Parathyroid adenoma (tissue), 2 donors: ENCODE measurements at regions not wholly inside any gene's neighbourhood (a gene's known extent, or its start where the extent isn't known, plus 50 kb on each side); places are given as distances from the start of the nearest gene placed in this dataset.
"Not testable (repeated sequence)": the region's sequence is repeated elsewhere in the genome, so short reads cannot be mapped to it uniquely, and the experiment has no call there.

ENCODE experiments used
- H2AFZ ChIP-seq: fragments of 300-600 bp; sonication (generic); one replicate; pipeline ENCODE4 v1.7.0; 2017; ENCODE audit warnings: antibody characterized with exemption, mild to moderate bottlenecking
- H3K27ac ChIP-seq: fragments of 300-600 bp; sonication (generic); one replicate; pipeline ENCODE4 v1.7.0; 2017
- H3K27me3 ChIP-seq: fragments of 300-600 bp; sonication (generic); one replicate; pipeline ENCODE4 v1.7.0; 2017; ENCODE audit warnings: low read length; ENCODE audit not compliant: control insufficient read depth, insufficient read depth
- H3K36me3 ChIP-seq: fragments of 300-600 bp; sonication (generic); one replicate; pipeline ENCODE4 v1.7.0; 2017; ENCODE audit warnings: low read length; ENCODE audit not compliant: control insufficient read depth, insufficient read depth
- H3K4me1 ChIP-seq: fragments of 300-600 bp; sonication (generic); one replicate; pipeline ENCODE4 v1.7.0; 2017; ENCODE audit warnings: control low read depth
- H3K4me2 ChIP-seq: fragments of 300-600 bp; sonication (generic); one replicate; pipeline ENCODE4 v1.7.0; 2017; ENCODE audit warnings: low read length
- H3K4me3 ChIP-seq: fragments of 300-600 bp; sonication (generic); one replicate; pipeline ENCODE4 v1.7.0; 2017; ENCODE audit warnings: low read depth, low read length
- H3K79me2 ChIP-seq: fragments of 300-600 bp; sonication (generic); one replicate; pipeline ENCODE4 v1.7.0; 2017; ENCODE audit warnings: control low read depth
- H3K9ac ChIP-seq: fragments of 300-600 bp; sonication (generic); one replicate; pipeline ENCODE4 v1.7.0; 2017; ENCODE audit warnings: mild to moderate bottlenecking
- H3K9me3 ChIP-seq: fragments of 300-600 bp; sonication (generic); one replicate; pipeline ENCODE4 v1.7.0; 2017; ENCODE audit warnings: low read length; ENCODE audit not compliant: control insufficient read depth
- CTCF ChIP-seq: fragments of 300-600 bp; sonication (generic); IDR thresholded peaks from one replicate; pipeline ENCODE4 v1.7.0; 2017; ENCODE audit warnings: antibody characterized with exemption, mild to moderate bottlenecking
- donor health status: primary hyperparathyroidism.

GRCh38 chr4:97028785-97029184 lies 1114.5 kb downstream of the STPG2 start:
- H2AFZ ChIP-seq = no peak overlapping the region
- H3K4me2 ChIP-seq = no peak overlapping the region
- no peaks in the 10 kb centered on the region for H3K79me2 ChIP-seq
- TF ChIP-seq CTCF = no peak
- H3K9me3 ChIP-seq = no peaks in the 10 kb centered on the region
- H3K4me1 ChIP-seq = no peaks in the 10 kb centered on the region
- H3K36me3 ChIP-seq = no peaks in the 10 kb centered on the region
- no peak overlapping the region for H3K27ac ChIP-seq
- H3K4me3 ChIP-seq = no peak overlapping the region
- H3K9ac ChIP-seq = no peak overlapping the region
- no peaks in the 10 kb centered on the region for H3K27me3 ChIP-seq

DNA sequence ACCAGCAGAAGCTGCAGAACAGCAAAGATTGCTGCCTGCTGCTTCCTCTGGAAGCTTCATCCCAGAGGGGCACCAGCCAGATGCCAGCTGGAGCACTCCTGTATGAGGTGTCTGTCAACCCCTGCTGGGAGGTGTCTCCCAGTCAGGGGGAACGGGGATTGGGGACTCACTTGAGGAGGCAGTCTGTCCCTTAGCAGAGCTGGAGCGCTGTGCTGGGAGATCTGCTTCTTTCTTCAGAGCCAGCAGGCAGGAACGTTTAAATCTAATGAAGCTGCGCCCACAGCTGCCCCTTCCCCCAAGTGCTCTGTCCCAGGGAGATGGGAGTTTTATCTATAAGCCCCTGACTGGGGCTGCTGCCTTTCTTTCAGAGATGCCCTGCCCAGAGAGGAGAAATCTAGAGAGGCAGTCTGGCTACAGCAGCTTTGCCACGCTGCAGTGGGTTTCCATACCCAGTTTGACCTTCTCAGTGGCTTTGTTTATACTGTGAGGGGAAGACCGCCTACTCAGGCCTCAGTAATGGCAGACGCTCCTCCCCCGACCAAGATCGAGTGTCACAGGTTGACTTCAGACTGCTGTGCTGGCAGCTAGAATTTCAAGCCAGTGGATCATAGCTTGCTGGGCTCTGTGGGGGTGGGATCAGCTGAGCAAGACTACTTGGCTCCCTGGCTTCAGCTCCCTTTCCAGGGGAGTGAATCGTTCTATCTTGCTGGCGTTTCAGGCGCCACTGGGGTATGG lies 1105.7 kb downstream of the STPG2 start:
- H3K27ac ChIP-seq, H3K9ac ChIP-seq, H3K27me3 ChIP-seq, H3K36me3 ChIP-seq, H3K4me3 ChIP-seq, H3K4me2 ChIP-seq, H3K4me1 ChIP-seq, H2AFZ ChIP-seq, H3K79me2 ChIP-seq, H3K9me3 ChIP-seq: not testable (repeated sequence)

GRCh38 chr4:97038146-97038516 lies 1105.1 kb downstream of the STPG2 start:
- no peaks in the 10 kb centered on the region for H3K4me1 ChIP-seq
- no peak overlapping the region for H3K9ac ChIP-seq
- H3K9me3 ChIP-seq = no peaks in the 10 kb centered on the region
- no peaks in the 10 kb centered on the region for H3K27me3 ChIP-seq
- H3K36me3 ChIP-seq = no peaks in the 10 kb centered on the region
- H3K27ac ChIP-seq = no peak overlapping the region
- no peak for TF ChIP-seq CTCF
- no peaks in the 10 kb centered on the region for H3K79me2 ChIP-seq
- H3K4me3 ChIP-seq = no peak overlapping the region
- H2AFZ ChIP-seq = no peak overlapping the region
- H3K4me2 ChIP-seq = no peak overlapping the region

DNA sequence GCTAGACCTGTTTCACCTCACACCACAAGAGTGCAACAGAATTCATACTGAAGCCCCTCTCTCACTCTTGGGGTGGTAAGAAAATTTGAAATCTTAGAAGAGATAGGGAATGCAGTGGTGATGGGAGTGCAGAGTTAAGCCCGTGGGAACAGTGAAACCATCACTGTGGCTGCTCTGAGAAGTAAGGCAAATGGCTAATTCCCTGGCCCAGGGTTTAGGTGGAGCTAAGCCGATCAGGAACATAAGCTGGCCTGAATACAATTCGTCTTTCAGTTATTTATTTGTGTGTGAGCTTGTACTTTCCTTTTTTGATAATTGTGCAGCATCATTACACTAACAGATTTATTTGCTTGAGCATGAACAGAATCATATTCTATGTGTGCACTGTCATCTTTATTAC lies 1070.6 kb downstream of the STPG2 start:
- Histone ChIP-seq H3K27ac (no peak overlapping the region), H3K79me2 (no peaks in the 10 kb centered on the region), H2AFZ (no peak overlapping the region), H3K27me3 (no peaks in the 10 kb centered on the region), H3K4me2 (no peak overlapping the region), H3K9ac (no peak overlapping the region), H3K9me3 (no peaks in the 10 kb centered on the region), H3K4me3 (no peak overlapping the region), H3K36me3 (no peaks in the 10 kb centered on the region), H3K4me1 (no peaks in the 10 kb centered on the region)
- no peak for TF ChIP-seq CTCF

- Histone ChIP-seq H3K27me3 (no peaks in the 10 kb centered on the region), H3K9ac (no peak overlapping the region), H2AFZ (no peak overlapping the region), H3K27ac (no peak overlapping the region), H3K4me1 (no peaks in the 10 kb centered on the region), H3K9me3 (no peaks in the 10 kb centered on the region), H3K4me2 (no peak overlapping the region), H3K36me3 (no peaks in the 10 kb centered on the region), H3K4me3 (no peak overlapping the region), H3K79me2 (no peaks in the 10 kb centered on the region)
- no peak for TF ChIP-seq CTCF
Observed at GRCh38 chr4:97073194-97073593, 1070.1 kb downstream of the STPG2 start.
